Liver (tissue), 8 donors: ENCODE measurements at regions not wholly inside any gene's neighbourhood (a gene's known extent, or its start where the extent isn't known, plus 50 kb on each side); places are given as distances from the start of the nearest gene placed in this dataset.

Experiments used
- DNase-seq: peaks from one replicate; pipeline ENCODE4 v3.0.0-alpha.2; 2017; ENCODE audit warnings: low spot score
- H3K27ac ChIP-seq, 2 donors: one replicate each; pipeline ENCODE4 v1.7.0; 2013; ENCODE audit warnings: inconsistent platforms in 2 of 2, low read length in 2 of 2, control low read depth in 1 of 2, low read depth in 1 of 2, mild to moderate bottlenecking in 1 of 2
- H3K27me3 ChIP-seq, 4 donors: one replicate each; pipeline versions ENCODE4 v1.6.1 to v1.7.0; 2013; ENCODE audit warnings: low read length in 3 of 4, inconsistent platforms in 1 of 4, mild to moderate bottlenecking in 1 of 4, moderate library complexity in 1 of 4; ENCODE audit not compliant: control insufficient read depth in 4 of 4, insufficient read depth in 4 of 4
- H3K36me3 ChIP-seq, 4 donors: one replicate each; pipeline versions ENCODE4 v1.6.1 to v1.7.0; 2013; ENCODE audit warnings: low read length in 3 of 4, mild to moderate bottlenecking in 3 of 4, low read depth in 1 of 4, moderate library complexity in 1 of 4; ENCODE audit not compliant: control insufficient read depth in 4 of 4, insufficient read depth in 3 of 4
- H3K4me1 ChIP-seq, 4 donors: one replicate each; pipeline versions ENCODE4 v1.6.1 to v1.7.0; 2013; ENCODE audit warnings: low read length in 3 of 4, mild to moderate bottlenecking in 3 of 4, moderate library complexity in 1 of 4; ENCODE audit not compliant: control insufficient read depth in 4 of 4, insufficient read depth in 4 of 4
- H3K4me3 ChIP-seq, 3 donors: one replicate each; pipeline versions ENCODE4 v1.6.1 to v1.7.0; 2013; ENCODE audit warnings: low read length in 3 of 3, control low read depth in 1 of 3, low read depth in 1 of 3, mild to moderate bottlenecking in 1 of 3
- H3K9ac ChIP-seq, 2 donors: one replicate each; pipeline ENCODE4 v1.7.0; 2013; ENCODE audit warnings: low read length in 2 of 2, mild to moderate bottlenecking in 2 of 2, moderate library complexity in 2 of 2, control low read depth in 1 of 2, low read depth in 1 of 2
- H3K9me3 ChIP-seq, 4 donors: one replicate each; pipeline versions ENCODE4 v1.6.1 to v1.7.0; 2013; ENCODE audit warnings: low read length in 3 of 4; ENCODE audit not compliant: control insufficient read depth in 4 of 4
- EGR1 ChIP-seq, 2 donors: IDR thresholded peaks; 2 replicates each; pipeline ENCODE4 v1.6.1; 2016 to 2018; ENCODE audit warnings: antibody characterized with exemption in 2 of 2, low read depth in 2 of 2
- FOXA2 ChIP-seq: IDR thresholded peaks from 2 replicates; pipeline ENCODE4 v1.6.1; 2016; ENCODE audit warnings: antibody characterized with exemption
- GABPA ChIP-seq, 2 donors: IDR thresholded peaks in 1 of 2; conservative IDR thresholded peaks in 1 of 2; 2 replicates each; pipeline ENCODE4 v1.6.1; 2016; ENCODE audit warnings: antibody characterized with exemption in 2 of 2, mild to moderate bottlenecking in 1 of 2, moderate library complexity in 1 of 2
- HNF4A ChIP-seq, 2 donors: conservative IDR thresholded peaks; 2 replicates each; pipeline ENCODE4 v1.6.1; 2016; ENCODE audit warnings: antibody characterized with exemption in 2 of 2, mild to moderate bottlenecking in 2 of 2
- HNF4G ChIP-seq: IDR thresholded peaks from 2 replicates; pipeline ENCODE4 v1.6.1; 2016; ENCODE audit warnings: antibody characterized with exemption
- JUND ChIP-seq, 2 donors: IDR thresholded peaks; 2 replicates each; pipeline ENCODE4 v1.6.1; 2016; ENCODE audit warnings: antibody characterized with exemption in 2 of 2
- NR2F2 ChIP-seq: IDR thresholded peaks from 2 replicates; pipeline ENCODE4 v1.6.1; 2016; ENCODE audit warnings: antibody characterized with exemption
- RAD21 ChIP-seq, 2 donors: IDR thresholded peaks; 2 replicates each; pipeline ENCODE4 v1.6.1; 2016; ENCODE audit warnings: antibody characterized with exemption in 2 of 2, mild to moderate bottlenecking in 2 of 2
- RXRA ChIP-seq, 2 donors: IDR thresholded peaks; 2 replicates each; pipeline ENCODE4 v1.6.1; 2017 to 2018; ENCODE audit warnings: antibody characterized with exemption in 2 of 2, mild to moderate bottlenecking in 1 of 2
- SP1 ChIP-seq: IDR thresholded peaks from 2 replicates; pipeline ENCODE4 v1.6.1; 2018; ENCODE audit warnings: antibody characterized with exemption, mild to moderate bottlenecking
- TAF1 ChIP-seq: conservative IDR thresholded peaks from 2 replicates; pipeline ENCODE4 v1.6.1; 2016; ENCODE audit warnings: antibody characterized with exemption, mild to moderate bottlenecking
- YY1 ChIP-seq: IDR thresholded peaks from 2 replicates; pipeline ENCODE4 v1.6.1; 2016; ENCODE audit warnings: antibody characterized with exemption, mild to moderate bottlenecking
- ZBTB33 ChIP-seq: IDR thresholded peaks from 2 replicates; pipeline ENCODE4 v1.6.1; 2016; ENCODE audit warnings: antibody characterized with exemption
- WGBS: extraction: QIAGEN DNeasy Blood & Tissue Kit; methylation state at CpG from one replicate; pipeline ENCODE4 v1.1.7; 2013; 5-methylcytosine and 5-hydroxymethylcytosine counted together
- TF ChIP-seq, protein P1 (sequence below): IDR thresholded peaks from 2 replicates; pipeline ENCODE4 v1.6.1; 2016; ENCODE audit warnings: antibody characterized with exemption, mild to moderate bottlenecking
- TF ChIP-seq, protein P2 (sequence below): IDR thresholded peaks from 2 replicates; pipeline ENCODE4 v1.6.1; 2016; ENCODE audit warnings: antibody characterized with exemption
- TF ChIP-seq, protein P3 (sequence below): fragments of 150-350 bp; IDR thresholded peaks from 2 replicates; pipeline ENCODE4 v1.5.1; 2017; ENCODE audit warnings: improper control_type of control experiment, low read depth, low read length; ENCODE audit not compliant: missing input control
- donor health status: healthy.
- donor health status: healthy.
- donor health status: healthy.
- donor health status: healthy.
- donor health status: healthy.

- TF ChIP-seq, protein P1, sequence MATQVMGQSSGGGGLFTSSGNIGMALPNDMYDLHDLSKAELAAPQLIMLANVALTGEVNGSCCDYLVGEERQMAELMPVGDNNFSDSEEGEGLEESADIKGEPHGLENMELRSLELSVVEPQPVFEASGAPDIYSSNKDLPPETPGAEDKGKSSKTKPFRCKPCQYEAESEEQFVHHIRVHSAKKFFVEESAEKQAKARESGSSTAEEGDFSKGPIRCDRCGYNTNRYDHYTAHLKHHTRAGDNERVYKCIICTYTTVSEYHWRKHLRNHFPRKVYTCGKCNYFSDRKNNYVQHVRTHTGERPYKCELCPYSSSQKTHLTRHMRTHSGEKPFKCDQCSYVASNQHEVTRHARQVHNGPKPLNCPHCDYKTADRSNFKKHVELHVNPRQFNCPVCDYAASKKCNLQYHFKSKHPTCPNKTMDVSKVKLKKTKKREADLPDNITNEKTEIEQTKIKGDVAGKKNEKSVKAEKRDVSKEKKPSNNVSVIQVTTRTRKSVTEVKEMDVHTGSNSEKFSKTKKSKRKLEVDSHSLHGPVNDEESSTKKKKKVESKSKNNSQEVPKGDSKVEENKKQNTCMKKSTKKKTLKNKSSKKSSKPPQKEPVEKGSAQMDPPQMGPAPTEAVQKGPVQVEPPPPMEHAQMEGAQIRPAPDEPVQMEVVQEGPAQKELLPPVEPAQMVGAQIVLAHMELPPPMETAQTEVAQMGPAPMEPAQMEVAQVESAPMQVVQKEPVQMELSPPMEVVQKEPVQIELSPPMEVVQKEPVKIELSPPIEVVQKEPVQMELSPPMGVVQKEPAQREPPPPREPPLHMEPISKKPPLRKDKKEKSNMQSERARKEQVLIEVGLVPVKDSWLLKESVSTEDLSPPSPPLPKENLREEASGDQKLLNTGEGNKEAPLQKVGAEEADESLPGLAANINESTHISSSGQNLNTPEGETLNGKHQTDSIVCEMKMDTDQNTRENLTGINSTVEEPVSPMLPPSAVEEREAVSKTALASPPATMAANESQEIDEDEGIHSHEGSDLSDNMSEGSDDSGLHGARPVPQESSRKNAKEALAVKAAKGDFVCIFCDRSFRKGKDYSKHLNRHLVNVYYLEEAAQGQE: no peak
- no peak for TF ChIP-seq YY1
Observed at GRCh38 chr2:222017252-222017850, 281.4 kb downstream of the PAX3 start (continued).

GRCh38 chr2:222013889-222014288 is 284.9 kb downstream of the PAX3 start:
- 80% methylated on average over 3 of the region's 3 CpGs for WGBS
- TF ChIP-seq, protein P2, sequence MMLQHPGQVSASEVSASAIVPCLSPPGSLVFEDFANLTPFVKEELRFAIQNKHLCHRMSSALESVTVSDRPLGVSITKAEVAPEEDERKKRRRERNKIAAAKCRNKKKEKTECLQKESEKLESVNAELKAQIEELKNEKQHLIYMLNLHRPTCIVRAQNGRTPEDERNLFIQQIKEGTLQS: no peak
- no peak for TF ChIP-seq RAD21 (IDR thresholded peaks at IDR 0.05)
- H3K27ac ChIP-seq: no peak overlapping the region
- H3K36me3 ChIP-seq: no peaks in the 10 kb centered on the region
- H3K4me1 ChIP-seq: no peaks in the 10 kb centered on the region
- DNase-seq: no peak
- no peak overlapping the region for H3K4me3 ChIP-seq
- peaks cover 0 to 5% (median 0%) of the 10 kb centered on the region in 4 donors for H3K27me3 ChIP-seq
- H3K9me3 ChIP-seq: no peaks in the 10 kb centered on the region
- no peak overlapping the region for H3K9ac ChIP-seq

GRCh38 chr2:222000326-222000725 is 298.5 kb downstream of the PAX3 start:
- no peak overlapping the region for H3K4me3 ChIP-seq
- no peak overlapping the region for H3K27ac ChIP-seq
- TF ChIP-seq HNF4G: no peak
- TF ChIP-seq ZBTB33: no peak
- TF ChIP-seq NR2F2: no peak
- TF ChIP-seq, protein P1: no peak
- no peak for TF ChIP-seq GABPA (IDR thresholded peaks at IDR 0.05 in 1 of 2, conservative IDR thresholded peaks at IDR 0.05 in 1 of 2)
- TF ChIP-seq, protein P3, sequence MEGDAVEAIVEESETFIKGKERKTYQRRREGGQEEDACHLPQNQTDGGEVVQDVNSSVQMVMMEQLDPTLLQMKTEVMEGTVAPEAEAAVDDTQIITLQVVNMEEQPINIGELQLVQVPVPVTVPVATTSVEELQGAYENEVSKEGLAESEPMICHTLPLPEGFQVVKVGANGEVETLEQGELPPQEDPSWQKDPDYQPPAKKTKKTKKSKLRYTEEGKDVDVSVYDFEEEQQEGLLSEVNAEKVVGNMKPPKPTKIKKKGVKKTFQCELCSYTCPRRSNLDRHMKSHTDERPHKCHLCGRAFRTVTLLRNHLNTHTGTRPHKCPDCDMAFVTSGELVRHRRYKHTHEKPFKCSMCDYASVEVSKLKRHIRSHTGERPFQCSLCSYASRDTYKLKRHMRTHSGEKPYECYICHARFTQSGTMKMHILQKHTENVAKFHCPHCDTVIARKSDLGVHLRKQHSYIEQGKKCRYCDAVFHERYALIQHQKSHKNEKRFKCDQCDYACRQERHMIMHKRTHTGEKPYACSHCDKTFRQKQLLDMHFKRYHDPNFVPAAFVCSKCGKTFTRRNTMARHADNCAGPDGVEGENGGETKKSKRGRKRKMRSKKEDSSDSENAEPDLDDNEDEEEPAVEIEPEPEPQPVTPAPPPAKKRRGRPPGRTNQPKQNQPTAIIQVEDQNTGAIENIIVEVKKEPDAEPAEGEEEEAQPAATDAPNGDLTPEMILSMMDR: no peak
- no peak for TF ChIP-seq HNF4A (conservative IDR thresholded peaks at IDR 0.05)
- TF ChIP-seq, protein P2: no peak
- TF ChIP-seq TAF1: no peak
- no peak for TF ChIP-seq SP1
- no peak for TF ChIP-seq FOXA2
- no peak for TF ChIP-seq EGR1 (IDR thresholded peaks at IDR 0.05; ENCODE audit: low read depth in 2 of 2)
- TF ChIP-seq RXRA (IDR thresholded peaks at IDR 0.05): no peak
- no peak for TF ChIP-seq JUND (IDR thresholded peaks at IDR 0.05)
- peaks cover 0 to 4% (median under 1%) of the 10 kb centered on the region in 4 donors for H3K27me3 ChIP-seq
- no peak overlapping the region for H3K9ac ChIP-seq
- no peaks in the 10 kb centered on the region for H3K36me3 ChIP-seq
- WGBS: 75% methylated on average over 3 of the region's 3 CpGs
- H3K4me1 ChIP-seq: no peaks in the 10 kb centered on the region
- no peaks in the 10 kb centered on the region for H3K9me3 ChIP-seq
- no peak for DNase-seq
